CD4-positive, alpha-beta T cell treated with Interleukin-4 for 4 hours (primary cell): ENCODE measurements at regions not wholly inside any gene's neighbourhood (a gene's known extent, or its start where the extent isn't known, plus 50 kb on each side); places are given as distances from the start of the nearest gene placed in this dataset.
A peak's percentile ranks its signal among the peaks of the same experiment; 100 is the strongest.
"Not testable (repeated sequence)": the region's sequence is repeated elsewhere in the genome, so short reads cannot be mapped to it uniquely, and the experiment has no call there.

ENCODE experiments used
- DNase-seq: peaks from one replicate; pipeline ENCODE4 v3.0.0-alpha.2; 2020

DNA sequence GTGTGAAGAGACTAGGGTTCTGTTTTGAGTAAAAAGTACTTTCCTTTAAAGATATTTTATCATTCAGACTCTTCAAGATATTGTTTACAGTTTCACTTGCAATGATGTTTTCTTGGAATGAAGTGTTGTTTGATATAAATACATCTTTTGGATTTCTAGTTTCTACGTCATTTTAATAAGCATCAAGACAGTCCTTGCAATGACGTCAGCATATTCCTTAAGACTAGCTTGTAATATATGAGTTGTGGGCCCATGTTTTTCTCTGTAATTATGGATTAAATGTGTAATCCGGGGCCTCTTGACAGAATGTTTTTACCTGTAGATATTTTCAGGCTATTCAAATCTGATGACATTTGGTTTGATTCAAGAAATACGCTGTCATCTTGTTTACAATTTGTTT is 66.1 kb downstream of the RBMX2 start:
- no peak for DNase-seq

GRCh38 chrX:130468395-130468923 is 66.7 kb downstream of the RBMX2 start:
- DNase-seq: no peak

GRCh38 chrX:130482871-130483270 is 81.1 kb downstream of the RBMX2 start:
- no peak for DNase-seq

DNA sequence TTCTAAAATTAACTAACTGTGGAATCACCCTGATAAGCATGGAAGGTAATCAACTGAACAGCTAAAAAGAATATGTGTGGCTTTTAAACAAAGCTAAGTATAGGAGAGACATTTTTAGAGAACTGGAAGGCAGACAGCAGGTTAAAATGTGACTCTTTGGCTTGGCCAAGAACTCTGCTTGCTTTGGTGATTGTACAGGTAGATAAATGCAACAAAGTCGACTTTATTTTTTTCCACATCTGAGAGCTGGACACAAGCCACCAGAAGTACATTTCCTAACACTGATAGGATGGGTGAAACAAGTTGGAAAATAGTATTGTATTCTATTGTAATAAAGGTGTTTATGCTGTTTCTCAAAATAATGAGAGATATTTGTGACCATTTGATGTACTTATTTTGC is 84.1 kb downstream of the RBMX2 start:
- DNase-seq: no peak

DNA sequence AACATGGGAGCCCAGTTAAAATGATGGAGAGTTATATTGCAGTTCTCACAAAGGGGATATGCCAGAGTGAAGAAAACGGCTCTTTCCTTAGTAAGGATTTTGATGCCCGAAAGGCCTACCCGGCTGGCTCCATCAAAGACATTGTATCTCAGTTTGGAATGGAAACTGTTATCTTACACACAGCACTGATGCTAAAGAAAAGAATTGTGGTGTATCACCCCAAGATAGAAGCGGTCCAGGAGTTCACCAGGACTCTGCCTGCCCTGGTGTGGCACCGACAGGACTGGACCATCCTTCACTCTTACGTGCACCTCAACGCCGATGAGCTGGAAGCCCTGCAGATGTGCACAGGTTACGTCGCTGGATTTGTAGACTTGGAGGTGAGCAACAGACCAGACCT is 93.7 kb downstream of the RBMX2 start:
- not testable (repeated sequence) for DNase-seq

DNA sequence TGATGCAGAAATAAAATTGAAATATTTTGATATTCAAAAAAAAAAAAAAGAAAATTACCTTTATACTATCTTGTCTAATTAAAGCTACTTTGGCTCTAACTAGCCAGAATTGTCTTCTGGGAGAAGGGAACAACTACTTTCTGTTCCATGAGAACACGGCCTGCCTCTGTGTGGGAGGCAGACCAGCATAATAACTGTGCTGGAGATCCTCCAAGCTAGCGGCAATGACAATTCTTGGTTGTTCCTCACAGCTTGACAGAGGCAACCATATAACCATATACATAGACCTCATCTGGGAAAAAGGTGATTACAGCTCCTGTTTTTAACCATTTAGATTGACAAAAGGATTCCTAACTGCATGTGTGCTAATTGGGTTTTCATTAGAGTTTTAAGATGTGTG is 95.7 kb downstream of the RBMX2 start:
- DNase-seq: no peak

DNA sequence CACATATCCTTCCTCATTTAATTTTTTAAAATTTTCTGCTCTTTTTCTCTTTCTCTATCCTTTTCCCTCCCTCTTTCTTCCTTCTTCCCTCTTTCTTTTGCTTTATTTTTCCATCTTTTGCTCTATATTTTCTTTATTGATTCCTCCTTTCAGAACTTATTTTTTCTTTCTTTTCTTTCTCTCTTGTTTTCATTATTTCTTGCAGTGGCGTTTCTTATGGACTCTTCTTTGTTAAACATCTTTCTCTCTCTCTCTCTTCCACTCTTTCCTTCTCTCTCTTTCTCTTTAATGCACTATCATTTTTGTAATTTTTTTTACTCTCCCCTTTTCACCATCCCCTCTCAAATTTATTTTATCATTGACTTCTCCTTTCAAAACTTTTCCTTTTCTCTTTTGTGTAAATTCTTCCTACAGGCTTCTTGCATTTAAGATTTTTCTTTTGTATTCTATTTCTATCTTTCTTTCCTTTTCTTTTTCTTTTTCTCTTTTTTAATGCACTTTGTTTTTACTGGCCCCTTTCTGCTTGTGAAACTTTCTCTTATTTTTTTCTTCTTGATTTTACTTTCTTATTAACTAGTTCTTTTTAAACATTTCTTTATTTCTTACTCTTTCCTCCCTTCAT is 97.0 kb downstream of the RBMX2 start:
- no peak for DNase-seq

DNA sequence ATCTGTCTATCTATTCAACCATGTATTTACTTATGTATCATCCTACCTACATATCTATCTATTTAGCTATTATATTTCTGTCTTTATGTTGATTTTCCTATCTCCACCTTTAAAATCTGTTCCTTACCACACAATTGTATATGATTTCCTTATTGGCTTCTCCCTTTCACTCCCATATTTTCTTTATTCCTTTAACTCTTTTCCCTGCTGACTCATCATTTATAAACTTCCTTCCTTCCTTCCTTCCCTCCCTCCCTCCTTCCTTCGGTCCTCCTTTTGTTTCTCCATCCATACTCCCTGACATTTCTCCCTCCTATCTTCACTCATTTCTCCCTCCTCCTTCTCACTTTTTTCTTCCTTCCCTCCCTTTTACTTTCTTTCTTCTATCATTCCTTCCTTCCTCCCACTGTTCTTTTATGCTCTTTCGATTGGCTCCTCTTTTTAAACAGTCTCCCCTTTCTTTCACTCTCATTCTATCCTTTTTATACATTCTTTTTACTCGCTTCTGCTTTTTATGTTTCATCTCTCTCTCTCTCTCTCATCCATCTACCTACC is 100.3 kb downstream of the RBMX2 start:
- DNase-seq: no peak

GRCh38 chrX:130504019-130504418 is 102.2 kb downstream of the RBMX2 start:
- DNase-seq: no peak

DNA sequence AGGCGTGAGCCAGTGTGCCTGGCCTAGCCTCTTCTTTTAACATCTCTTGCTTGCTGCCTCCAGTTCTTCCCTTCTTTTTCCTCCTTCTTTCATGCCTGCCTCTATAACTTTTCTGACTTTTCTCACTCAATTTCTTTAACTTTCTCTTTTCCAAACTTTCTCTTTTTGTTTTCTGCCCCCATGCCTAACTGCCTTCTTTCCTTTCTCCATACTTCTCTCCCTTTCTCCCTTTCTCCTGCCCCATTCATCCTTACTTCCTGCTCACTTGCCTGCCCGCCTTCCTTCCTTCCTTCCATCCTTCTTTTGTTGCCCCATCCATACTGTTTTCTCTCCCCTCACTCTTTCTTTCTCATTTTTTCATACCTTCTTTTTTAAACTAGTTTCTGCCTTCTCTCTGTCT is 105.2 kb downstream of the RBMX2 start:
- no peak for DNase-seq

DNA sequence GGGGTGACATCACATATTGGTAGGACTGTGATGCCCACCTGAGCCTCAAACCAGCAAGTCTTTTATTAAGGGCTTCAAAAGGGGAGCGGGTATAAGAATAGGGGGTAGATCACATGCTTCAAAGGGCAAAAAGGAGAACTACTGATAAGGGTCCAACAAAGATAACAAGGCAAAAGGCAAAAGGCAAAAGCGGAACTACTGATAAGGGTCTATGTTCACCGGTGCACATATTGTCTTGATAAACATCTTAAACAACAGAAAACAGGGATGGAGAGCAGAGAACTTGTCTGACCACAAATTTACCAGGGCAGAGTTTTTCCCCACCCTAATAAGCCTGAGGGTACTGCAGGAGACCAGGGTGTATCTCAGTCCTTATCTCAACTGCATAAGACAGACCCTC is 110.7 kb downstream of the RBMX2 start:
- not testable (repeated sequence) for DNase-seq

DNA sequence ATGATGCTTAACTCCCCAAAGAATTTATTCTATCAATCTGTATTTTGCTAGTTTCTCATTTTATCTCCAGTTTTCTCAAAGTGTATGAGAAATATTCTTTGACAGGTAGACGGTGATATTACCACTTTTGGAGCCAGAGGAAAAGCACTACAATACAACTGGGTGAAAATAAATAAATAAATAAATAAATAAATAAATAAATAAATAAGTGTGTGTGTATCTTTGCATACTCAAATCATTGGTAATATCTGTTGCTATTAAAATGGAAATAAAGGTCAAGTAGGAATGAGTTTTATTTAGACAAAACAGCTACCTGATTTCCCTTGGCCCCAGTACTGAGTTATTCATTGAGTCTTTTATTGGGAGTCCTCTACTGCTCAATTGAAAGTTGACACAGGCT is 114.3 kb downstream of the RBMX2 start:
- DNase-seq: no peak

GRCh38 chrX:130523460-130524394 is 121.9 kb downstream of the RBMX2 start:
- no peak for DNase-seq

DNA sequence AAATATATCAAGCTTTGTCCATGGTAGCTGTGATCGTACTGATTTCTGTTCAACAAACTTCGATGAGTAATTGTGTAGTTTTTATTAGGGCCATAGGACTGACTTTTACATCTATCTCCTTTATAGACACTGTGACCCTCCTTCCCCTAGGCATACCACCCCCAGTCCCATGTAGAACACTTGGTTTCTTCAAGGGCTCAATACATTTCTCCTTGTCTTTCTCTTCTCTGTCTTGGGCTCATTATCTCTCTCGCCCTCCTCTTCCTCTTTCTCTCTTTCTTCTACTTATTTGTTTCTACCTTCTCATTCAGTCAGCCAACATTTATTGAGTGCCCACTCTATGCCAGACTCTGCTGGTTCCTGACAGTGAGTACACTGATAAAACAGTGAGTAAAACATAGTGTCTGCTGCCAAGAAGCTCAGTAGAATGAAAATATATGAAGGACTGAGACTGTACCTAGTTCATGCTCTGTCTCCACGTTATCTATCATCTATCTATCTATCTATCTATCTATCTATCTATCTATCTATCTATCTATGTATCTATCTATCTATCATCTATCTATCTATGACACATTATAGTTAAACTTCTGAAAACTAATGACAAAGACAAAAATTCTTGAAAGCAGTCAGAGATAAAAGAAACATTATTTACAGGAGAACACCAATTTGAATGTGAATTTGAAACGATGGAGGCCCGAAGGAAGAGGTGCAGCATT is 122.8 kb downstream of the RBMX2 start:
- DNase-seq: no peak

GRCh38 chrX:130529531-130529930 is 127.7 kb downstream of the RBMX2 start:
- DNase-seq: no peak

DNA sequence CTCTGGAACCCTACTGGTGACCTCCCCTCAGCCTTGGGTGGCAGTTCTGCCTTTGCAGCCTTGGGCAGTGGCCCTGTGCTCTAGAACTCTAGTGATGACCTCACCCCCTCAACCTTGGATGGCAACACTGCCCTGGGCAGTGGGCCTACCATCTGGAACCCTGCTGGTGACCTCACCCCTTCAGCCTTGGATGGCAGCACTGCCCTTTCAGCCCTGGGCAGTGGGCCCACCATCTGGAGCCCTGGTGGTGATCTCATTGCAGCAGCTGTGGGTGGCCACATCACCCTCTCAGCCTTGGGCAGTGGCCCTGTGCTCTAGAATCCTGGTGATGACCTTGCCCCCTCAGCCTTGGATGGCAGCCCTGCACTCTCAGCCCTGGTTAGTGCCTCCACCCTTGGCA is 129.3 kb downstream of the RBMX2 start:
- no peak for DNase-seq

DNA sequence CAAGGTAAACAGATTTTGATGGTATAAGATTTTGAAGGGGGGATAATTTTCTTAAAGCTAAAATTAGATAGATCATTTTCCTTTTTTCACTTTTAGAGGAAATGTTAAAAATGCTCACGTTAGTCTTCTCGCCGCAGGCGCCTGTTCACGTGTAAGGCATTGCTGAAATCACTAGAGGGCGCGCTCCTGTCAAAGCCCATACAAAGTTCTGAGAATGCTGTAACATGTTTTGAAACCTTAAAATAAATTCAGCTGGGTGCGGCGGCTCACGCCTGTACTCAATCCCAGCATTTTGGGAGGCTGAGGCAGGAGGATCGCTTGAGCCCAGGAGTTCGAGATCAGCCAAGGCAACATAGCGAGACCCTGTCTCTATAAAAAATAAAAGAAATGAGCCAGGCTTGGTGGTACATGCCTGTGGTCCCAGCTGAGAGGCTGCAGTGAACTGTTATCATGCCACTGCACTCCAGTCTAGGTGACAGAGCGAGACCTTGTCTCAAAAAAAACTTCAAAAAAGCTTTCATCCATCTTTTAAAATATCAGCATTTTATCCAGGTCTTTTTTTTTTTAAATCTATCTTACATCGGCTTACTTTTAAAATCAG is 138.0 kb downstream of the RBMX2 start:
- DNase-seq: peak; percentile 17

- DNase-seq: no peak
These were observed 142.0 kb downstream of the RBMX2 start for GRCh38 chrX:130543603-130544325.

DNA sequence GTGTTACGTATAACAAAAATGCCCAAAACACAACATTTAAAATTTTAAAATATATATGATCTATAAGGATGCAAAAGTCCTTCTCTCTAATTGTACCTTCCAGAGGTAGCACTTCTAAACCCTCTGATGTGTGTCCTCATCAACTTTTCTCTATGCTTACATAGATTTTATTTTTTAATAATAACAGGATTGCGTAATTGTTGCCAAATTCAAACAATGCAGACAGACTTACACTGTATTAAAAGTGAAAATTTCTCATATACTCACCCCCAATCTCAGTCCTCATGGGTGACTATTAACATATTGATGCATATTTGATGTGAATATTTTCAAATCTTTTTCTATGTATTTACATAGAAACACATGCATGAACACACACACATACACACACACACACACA is 144.0 kb downstream of the RBMX2 start:
- no peak for DNase-seq

GRCh38 chrX:130549382-130549781 is 147.6 kb downstream of the RBMX2 start:
- not testable (repeated sequence) for DNase-seq

- DNase-seq: no peak
These were observed 148.6 kb downstream of the RBMX2 start for GRCh38 chrX:130550351-130550750.

- no peak for DNase-seq
These were observed 150.8 kb downstream of the RBMX2 start for GRCh38 chrX:130552444-130553073.
